GM12865 (cell line): ENCODE measurements at regions not wholly inside any gene's neighbourhood (a gene's known extent, or its start where the extent isn't known, plus 50 kb on each side); places are given as distances from the start of the nearest gene placed in this dataset.
"Not testable (repeated sequence)": the region's sequence is repeated elsewhere in the genome, so short reads cannot be mapped to it uniquely, and the experiment has no call there.

ENCODE experiments used
- DNase-seq: peaks from one replicate; pipeline ENCODE4 v3.0.0; 2010; ENCODE audit warnings: low read depth
- H3K4me3 ChIP-seq: 2 replicates; pipeline ENCODE4 v1.5.1; 2011; ENCODE audit warnings: mild to moderate bottlenecking, low read depth, low read length, control low read depth
- CTCF ChIP-seq: IDR thresholded peaks from 2 replicates; pipeline ENCODE4 v1.5.1; 2011; ENCODE audit warnings: low read length, control low read depth, low read depth, inconsistent platforms; ENCODE audit not compliant: insufficient read depth; ENCODE audit errors: missing control alignments

- no peak overlapping the region for H3K4me3 ChIP-seq
- TF ChIP-seq CTCF = no peak
Observed at GRCh38 chr3:193921465-193921864, 214.5 kb upstream of the HES1 start.

GRCh38 chr3:193922034-193922774, 213.7 kb upstream of the HES1 start:
- no peak for TF ChIP-seq CTCF
- DNase-seq = no peak
- no peak overlapping the region for H3K4me3 ChIP-seq

More at GRCh38 chr3:193921465-193921864, 214.5 kb upstream of the HES1 start:
- no peak for DNase-seq

GRCh38 chr3:193923958-193924357, 212.0 kb upstream of the HES1 start:
- H3K4me3 ChIP-seq, DNase-seq: not testable (repeated sequence)

- not testable (repeated sequence) for DNase-seq, H3K4me3 ChIP-seq
Observed at GRCh38 chr3:193926071-193926470, 209.9 kb upstream of the HES1 start.

- DNase-seq, H3K4me3 ChIP-seq: not testable (repeated sequence)
Observed at GRCh38 chr3:193927413-193928206, 208.3 kb upstream of the HES1 start.

- DNase-seq = no peak
- H3K4me3 ChIP-seq = no peak overlapping the region
- TF ChIP-seq CTCF = no peak
Observed at GRCh38 chr3:193928354-193929209, 207.4 kb upstream of the HES1 start.

- no peak overlapping the region for H3K4me3 ChIP-seq
- TF ChIP-seq CTCF = no peak
- DNase-seq = no peak
Observed at GRCh38 chr3:193929373-193929772, 206.6 kb upstream of the HES1 start.

GRCh38 chr3:193929921-193930646, 205.9 kb upstream of the HES1 start:
- no peak for TF ChIP-seq CTCF
- no peak for DNase-seq
- H3K4me3 ChIP-seq = no peak overlapping the region
